GM21526 (cell line): ENCODE measurements at regions not wholly inside any gene's neighbourhood (a gene's known extent, or its start where the extent isn't known, plus 50 kb on each side); places are given as distances from the start of the nearest gene placed in this dataset.

Source experiments
- ATAC-seq: cut with Tn5 transposase; IDR thresholded peaks from one replicate; pipeline ENCODE4 v1.9.1; 2021; ENCODE audit warnings: moderate library complexity; ENCODE audit not compliant: unreplicated experiment, low FRiP score

GRCh38 chr13:84439108-84439507 lies 556.8 kb upstream of the SLITRK1 start:
- no peak for ATAC-seq

- no peak for ATAC-seq
Measured at GRCh38 chr13:84433024-84433423, 550.8 kb upstream of the SLITRK1 start.

- ATAC-seq: no peak
Measured at GRCh38 chr13:84431646-84432045, 549.4 kb upstream of the SLITRK1 start.

GRCh38 chr13:84430446-84430845 lies 548.2 kb upstream of the SLITRK1 start:
- ATAC-seq: no peak

GRCh38 chr13:84430015-84430414 lies 547.7 kb upstream of the SLITRK1 start:
- no peak for ATAC-seq

- ATAC-seq: no peak
Measured at GRCh38 chr13:84418041-84418440, 535.8 kb upstream of the SLITRK1 start.

- no peak for ATAC-seq
Measured at GRCh38 chr13:84417416-84417815, 535.1 kb upstream of the SLITRK1 start.

- ATAC-seq: no peak
Measured at GRCh38 chr13:84413016-84413415, 530.7 kb upstream of the SLITRK1 start.

GRCh38 chr13:84405286-84405685 lies 523.0 kb upstream of the SLITRK1 start:
- ATAC-seq: no peak

- ATAC-seq: no peak
Measured at GRCh38 chr13:84400706-84401105, 518.4 kb upstream of the SLITRK1 start.

- ATAC-seq: no peak
Measured at GRCh38 chr13:84399320-84400085, 517.2 kb upstream of the SLITRK1 start.

- ATAC-seq: no peak
Measured at GRCh38 chr13:84393981-84394625, 511.8 kb upstream of the SLITRK1 start.

GRCh38 chr13:84380866-84381265 lies 498.6 kb upstream of the SLITRK1 start:
- no peak for ATAC-seq

GRCh38 chr13:84377106-84377505 lies 494.8 kb upstream of the SLITRK1 start:
- no peak for ATAC-seq

- ATAC-seq: no peak
Measured at GRCh38 chr13:84366506-84366905, 484.2 kb upstream of the SLITRK1 start.

- ATAC-seq: no peak
Measured at GRCh38 chr13:84362777-84363176, 480.5 kb upstream of the SLITRK1 start.

- ATAC-seq: no peak
Measured at GRCh38 chr13:84360822-84361221, 478.5 kb upstream of the SLITRK1 start.

GRCh38 chr13:84358601-84359000 lies 476.3 kb upstream of the SLITRK1 start:
- no peak for ATAC-seq

- no peak for ATAC-seq
Measured at GRCh38 chr13:84352946-84353345, 470.7 kb upstream of the SLITRK1 start.

GRCh38 chr13:84339456-84339855 lies 457.2 kb upstream of the SLITRK1 start:
- ATAC-seq: no peak

GRCh38 chr13:84332346-84332745 lies 450.1 kb upstream of the SLITRK1 start:
- no peak for ATAC-seq

GRCh38 chr13:84315527-84315926 lies 433.3 kb upstream of the SLITRK1 start:
- ATAC-seq: no peak
